Neutrophil (primary cell): ENCODE measurements at regions not wholly inside any gene's neighbourhood (a gene's known extent, or its start where the extent isn't known, plus 50 kb on each side); places are given as distances from the start of the nearest gene placed in this dataset.

Experiments used
- H3K27ac ChIP-seq: fragments of 200-600 bp; sonication (generic); 2 replicates; pipeline ENCODE4 v1.5.1; 2016; ENCODE audit warnings: mild to moderate bottlenecking, moderate library complexity
- H3K27me3 ChIP-seq: fragments of 200-600 bp; sonication (generic); 2 replicates; pipeline ENCODE4 v1.6.0; 2016; ENCODE audit warnings: mild to moderate bottlenecking
- H3K36me3 ChIP-seq: fragments of 200-600 bp; sonication (generic); 2 replicates; pipeline ENCODE4 v1.5.1; 2017
- H3K4me1 ChIP-seq, 2 experiments: fragments of 200-600 bp in 1 of 2; sonication (generic) in 1 of 2; 1 replicate in 1 of 2; 2 replicates in 1 of 2; pipeline versions ENCODE4 v1.5.1 to v1.6.1; 2013 to 2016; ENCODE audit warnings: low read depth in 1 of 2, low read length in 1 of 2, mild to moderate bottlenecking in 1 of 2, moderate library complexity in 1 of 2; ENCODE audit not compliant: control insufficient read depth in 1 of 2, insufficient read depth in 1 of 2
- H3K4me3 ChIP-seq, 2 experiments: fragments of 200-600 bp in 1 of 2; sonication (generic) in 1 of 2; 1 replicate in 1 of 2; 2 replicates in 1 of 2; pipeline ENCODE4 v1.5.1; 2013 to 2016; ENCODE audit warnings: low read depth in 1 of 2, low read length in 1 of 2, mild to moderate bottlenecking in 1 of 2, moderate library complexity in 1 of 2
- H3K9me3 ChIP-seq: fragments of 200-600 bp; sonication (generic); 2 replicates; pipeline ENCODE4 v1.5.1; 2016
- CTCF ChIP-seq: fragments of 200-600 bp; sonication (generic); IDR thresholded peaks from 2 replicates; pipeline ENCODE4 v1.5.1; 2016; ENCODE audit warnings: antibody characterized with exemption

- H3K4me3 ChIP-seq: no peak overlapping the region
- no peaks in the 10 kb centered on the region for H3K9me3 ChIP-seq
- H3K27me3 ChIP-seq: no peaks in the 10 kb centered on the region
- H3K4me1 ChIP-seq: no peaks in the 10 kb centered on the region
- TF ChIP-seq CTCF: no peak
- no peaks in the 10 kb centered on the region for H3K36me3 ChIP-seq
- H3K27ac ChIP-seq: no peak overlapping the region
These were observed 843.1 kb downstream of the KCNT2 start for GRCh38 chr1:195765099-195765498.

GRCh38 chr1:195763907-195764374 lies 844.3 kb downstream of the KCNT2 start:
- no peaks in the 10 kb centered on the region for H3K36me3 ChIP-seq
- no peak overlapping the region for H3K27ac ChIP-seq
- H3K27me3 ChIP-seq: no peaks in the 10 kb centered on the region
- H3K4me1 ChIP-seq: no peaks in the 10 kb centered on the region
- no peaks in the 10 kb centered on the region for H3K9me3 ChIP-seq
- H3K4me3 ChIP-seq: no peak overlapping the region
- TF ChIP-seq CTCF: no peak

- H3K36me3 ChIP-seq: no peaks in the 10 kb centered on the region
- no peaks in the 10 kb centered on the region for H3K27me3 ChIP-seq
- H3K4me1 ChIP-seq: no peaks in the 10 kb centered on the region
- no peak overlapping the region for H3K4me3 ChIP-seq
- no peaks in the 10 kb centered on the region for H3K9me3 ChIP-seq
- TF ChIP-seq CTCF: no peak
- H3K27ac ChIP-seq: no peak overlapping the region
These were observed 844.9 kb downstream of the KCNT2 start for GRCh38 chr1:195763146-195763906.

- Histone ChIP-seq H3K4me1 (no peaks in the 10 kb centered on the region), H3K36me3 (no peaks in the 10 kb centered on the region), H3K27ac (no peak overlapping the region), H3K27me3 (no peaks in the 10 kb centered on the region), H3K9me3 (no peaks in the 10 kb centered on the region), H3K4me3 (no peak overlapping the region)
- no peak for TF ChIP-seq CTCF
These were observed 847.1 kb downstream of the KCNT2 start for GRCh38 chr1:195761104-195761503.

- no peak for TF ChIP-seq CTCF
- Histone ChIP-seq H3K27me3 (no peaks in the 10 kb centered on the region), H3K4me1 (no peaks in the 10 kb centered on the region), H3K9me3 (no peaks in the 10 kb centered on the region), H3K27ac (no peak overlapping the region), H3K4me3 (no peak overlapping the region), H3K36me3 (no peaks in the 10 kb centered on the region)
These were observed 852.1 kb downstream of the KCNT2 start for GRCh38 chr1:195756109-195756508.
